Left ventricle myocardium inferior (tissue), 1 donor: ENCODE measurements at regions not wholly inside any gene's neighbourhood (a gene's known extent, or its start where the extent isn't known, plus 50 kb on each side); places are given as distances from the start of the nearest gene placed in this dataset.

Source experiments
- DNase-seq: peaks from one replicate; pipeline ENCODE4 v3.0.0-alpha.2; 2020
- H3K27ac ChIP-seq: fragments of 200-600 bp; replicated peaks from 2 replicates; pipeline ENCODE4 v1.8.0; 2021
- H3K27me3 ChIP-seq: fragments of 200-600 bp; 2 replicates; pipeline ENCODE4 v1.8.0; 2021; ENCODE audit warnings: low read depth
- H3K36me3 ChIP-seq: fragments of 200-600 bp; 2 replicates; pipeline ENCODE4 v1.8.0; 2021
- H3K4me1 ChIP-seq: fragments of 200-600 bp; 2 replicates; pipeline ENCODE4 v1.8.0; 2021
- H3K4me3 ChIP-seq: fragments of 200-600 bp; 2 replicates; pipeline ENCODE4 v1.8.0; 2021; ENCODE audit warnings: mild to moderate bottlenecking, moderate library complexity
- H3K9me3 ChIP-seq: fragments of 200-600 bp; replicated peaks from 2 replicates; pipeline ENCODE4 v1.8.0; 2021
- CTCF ChIP-seq: fragments of 200-600 bp; IDR thresholded peaks from 2 replicates; pipeline ENCODE4 v1.8.0; 2021; ENCODE audit warnings: antibody characterized with exemption, mild to moderate bottlenecking, borderline replicate concordance
- intact Hi-C: fragments of 100-400 bp; cut with micrococcal nuclease; formaldehyde crosslinking; loops from one replicate; pipeline ENCODE4 v1.11.0; 2022
- donor health status: DM: no; HTN: yes; CAD: no; lungs with severe emphysema.

- Histone ChIP-seq H3K36me3 (no peaks in the 10 kb centered on the region), H3K9me3 (no peaks in the 10 kb centered on the region), H3K4me3 (no peak overlapping the region), H3K27ac (peak overlapping the region; percentile 55), H3K4me1 (peaks cover 27% of the 10 kb centered on the region), H3K27me3 (no peaks in the 10 kb centered on the region)
- intact Hi-C loops: no loop called here
- no peak for DNase-seq
- no peak for TF ChIP-seq CTCF
These were observed 53.9 kb upstream of the HMHB1 start for GRCh38 chr5:143758015-143758414.

- Histone ChIP-seq H3K9me3 (no peaks in the 10 kb centered on the region), H3K36me3 (no peaks in the 10 kb centered on the region), H3K27me3 (no peaks in the 10 kb centered on the region), H3K27ac (no peak overlapping the region), H3K4me1 (peaks cover 27% of the 10 kb centered on the region), H3K4me3 (no peak overlapping the region)
- TF ChIP-seq CTCF: no peak
- intact Hi-C loops: no loop called here
- no peak for DNase-seq
These were observed 54.8 kb upstream of the HMHB1 start for GRCh38 chr5:143757116-143757515.

GRCh38 chr5:143755966-143756365, 56.0 kb upstream of the HMHB1 start:
- Histone ChIP-seq H3K9me3 (no peaks in the 10 kb centered on the region), H3K27ac (no peak overlapping the region), H3K36me3 (no peaks in the 10 kb centered on the region), H3K4me1 (peaks cover 27% of the 10 kb centered on the region), H3K4me3 (no peak overlapping the region), H3K27me3 (no peaks in the 10 kb centered on the region)
- TF ChIP-seq CTCF: no peak
- no peak for DNase-seq
- intact Hi-C loops: no loop called here

- no peaks in the 10 kb centered on the region for H3K4me1 ChIP-seq
- H3K4me3 ChIP-seq: no peak overlapping the region
- H3K27ac ChIP-seq: no peak overlapping the region
- H3K27me3 ChIP-seq: no peaks in the 10 kb centered on the region
- H3K9me3 ChIP-seq: no peaks in the 10 kb centered on the region
- DNase-seq: no peak
- intact Hi-C loops: no loop called here
- H3K36me3 ChIP-seq: no peaks in the 10 kb centered on the region
- no peak for TF ChIP-seq CTCF
These were observed 59.7 kb upstream of the HMHB1 start for GRCh38 chr5:143752165-143752850.

GRCh38 chr5:143751342-143751741, 60.6 kb upstream of the HMHB1 start:
- TF ChIP-seq CTCF: no peak
- Histone ChIP-seq H3K36me3 (no peaks in the 10 kb centered on the region), H3K4me1 (no peaks in the 10 kb centered on the region), H3K27me3 (no peaks in the 10 kb centered on the region), H3K27ac (no peak overlapping the region), H3K9me3 (no peaks in the 10 kb centered on the region), H3K4me3 (no peak overlapping the region)
- DNase-seq: no peak
- intact Hi-C loops: no loop called here
